ENCODE measurements at regions not wholly inside any gene's neighbourhood (a gene's known extent, or its start where the extent isn't known, plus 50 kb on each side); places are given as distances from the start of the nearest gene placed in this dataset.
A peak's percentile ranks its signal among the peaks of the same experiment; 100 is the strongest.

GRCh38 chr7:32428546-32428945, 61.6 kb downstream of the LSM5 start:
- no peak for DNase-seq (ENCODE audit: low spot score)

GRCh38 chr7:32427769-32428291, 62.4 kb downstream of the LSM5 start:
- peak; percentile 82 for DNase-seq (ENCODE audit: low spot score)

- DNase-seq (ENCODE audit: low spot score) = no peak
These were observed 73.3 kb downstream of the LSM5 start for GRCh38 chr7:32416846-32417245.

GRCh38 chr7:32415936-32416335, 74.2 kb downstream of the LSM5 start:
- no peak for DNase-seq (ENCODE audit: low spot score)

- DNase-seq (ENCODE audit: low spot score) = no peak
These were observed 74.7 kb downstream of the LSM5 start for GRCh38 chr7:32415519-32415918.

- no peak for DNase-seq (ENCODE audit: low spot score)
These were observed 77.7 kb downstream of the LSM5 start for GRCh38 chr7:32412471-32412870.

GRCh38 chr7:32410545-32410944, 79.6 kb downstream of the LSM5 start:
- no peak for DNase-seq (ENCODE audit: low spot score)

- DNase-seq (ENCODE audit: low spot score) = no peak
These were observed 83.8 kb downstream of the LSM5 start for GRCh38 chr7:32406386-32406785.

GRCh38 chr7:32403463-32404229, 86.5 kb downstream of the LSM5 start:
- no peak for DNase-seq (ENCODE audit: low spot score)

- no peak for DNase-seq (ENCODE audit: low spot score)
These were observed 89.5 kb downstream of the LSM5 start for GRCh38 chr7:32400676-32401075.

- no peak for DNase-seq (ENCODE audit: low spot score)
These were observed 90.9 kb downstream of the LSM5 start for GRCh38 chr7:32399311-32399710.

- DNase-seq (ENCODE audit: low spot score) = no peak
These were observed 95.0 kb downstream of the LSM5 start for GRCh38 chr7:32395168-32395567.

- DNase-seq (ENCODE audit: low spot score) = no peak
These were observed 96.3 kb downstream of the LSM5 start for GRCh38 chr7:32393861-32394260.

- DNase-seq (ENCODE audit: low spot score) = no peak
These were observed 100.0 kb downstream of the LSM5 start for GRCh38 chr7:32390210-32390609.

- no peak for DNase-seq (ENCODE audit: low spot score)
These were observed 104.7 kb downstream of the LSM5 start for GRCh38 chr7:32385316-32385956.

- DNase-seq (ENCODE audit: low spot score) = no peak
These were observed 109.1 kb downstream of the LSM5 start for GRCh38 chr7:32381024-32381601.

- DNase-seq (ENCODE audit: low spot score) = no peak
These were observed 110.6 kb downstream of the LSM5 start for GRCh38 chr7:32379510-32380112.

- no peak for DNase-seq (ENCODE audit: low spot score)
These were observed 111.2 kb downstream of the LSM5 start for GRCh38 chr7:32378988-32379387.

GRCh38 chr7:32364581-32364980, 125.6 kb downstream of the LSM5 start:
- no peak for DNase-seq (ENCODE audit: low spot score)

- no peak for DNase-seq (ENCODE audit: low spot score)
These were observed 130.1 kb downstream of the LSM5 start for GRCh38 chr7:32360127-32360526.

- DNase-seq (ENCODE audit: low spot score) = no peak
These were observed 132.5 kb downstream of the LSM5 start for GRCh38 chr7:32357535-32358277.
